ENCODE measurements at regions not wholly inside any gene's neighbourhood (a gene's known extent, or its start where the extent isn't known, plus 50 kb on each side); places are given as distances from the start of the nearest gene placed in this dataset.

GRCh38 chr14:89684139-89684538 lies 267.1 kb upstream of the FOXN3 start:
- TF ChIP-seq MYC (IDR thresholded peaks at IDR 0.05; ENCODE audit: low read depth, low read length) (no peak), POLR2A (IDR thresholded peaks at IDR 0.05; ENCODE audit: extremely low read depth, insufficient read length) (no peak), CTCF (IDR thresholded peaks at IDR 0.05; ENCODE audit: low read depth, low read length) (no peak)

Measured in NB4 (cell line).